ENCODE measurements at regions not wholly inside any gene's neighbourhood (a gene's known extent, or its start where the extent isn't known, plus 50 kb on each side); places are given as distances from the start of the nearest gene placed in this dataset.
"Not testable (repeated sequence)": the region's sequence is repeated elsewhere in the genome, so short reads cannot be mapped to it uniquely, and the experiment has no call there.

GRCh38 chr5:85173469-85173868, 788.8 kb upstream of the EDIL3 start:
- no peak for DNase-seq

GRCh38 chr5:85182344-85182743, 797.7 kb upstream of the EDIL3 start:
- no peak for DNase-seq

GRCh38 chr5:85204289-85204688, 819.6 kb upstream of the EDIL3 start:
- DNase-seq = no peak

- no peak for DNase-seq
Observed at GRCh38 chr5:85205430-85205829, 820.8 kb upstream of the EDIL3 start.

- no peak for DNase-seq
Observed at GRCh38 chr5:85225388-85225787, 840.7 kb upstream of the EDIL3 start.

GRCh38 chr5:85249204-85249603, 864.5 kb upstream of the EDIL3 start:
- no peak for DNase-seq

GRCh38 chr5:85263125-85263524, 878.4 kb upstream of the EDIL3 start:
- no peak for DNase-seq

- no peak for DNase-seq
Observed at GRCh38 chr5:85266692-85267091, 882.0 kb upstream of the EDIL3 start.

GRCh38 chr5:85268194-85268593, 883.5 kb upstream of the EDIL3 start:
- no peak for DNase-seq

- no peak for DNase-seq
Observed at GRCh38 chr5:85278193-85278592, 893.5 kb upstream of the EDIL3 start.

GRCh38 chr5:85288914-85289313, 904.2 kb upstream of the EDIL3 start:
- no peak for DNase-seq

GRCh38 chr5:85293145-85293785, 908.6 kb upstream of the EDIL3 start:
- DNase-seq = no peak

- DNase-seq = no peak
Observed at GRCh38 chr5:85304524-85304923, 919.8 kb upstream of the EDIL3 start.

GRCh38 chr5:85305766-85306165, 921.1 kb upstream of the EDIL3 start:
- no peak for DNase-seq

- DNase-seq = no peak
Observed at GRCh38 chr5:85311536-85311935, 926.9 kb upstream of the EDIL3 start.

- no peak for DNase-seq
Observed at GRCh38 chr5:85320495-85320894, 935.8 kb upstream of the EDIL3 start.

GRCh38 chr5:85333276-85333675, 948.6 kb upstream of the EDIL3 start:
- no peak for DNase-seq

- no peak for DNase-seq
Observed at GRCh38 chr5:85337435-85337834, 952.8 kb upstream of the EDIL3 start.

- DNase-seq = no peak
Observed at GRCh38 chr5:85340790-85341189, 956.1 kb upstream of the EDIL3 start.

- DNase-seq = no peak
Observed at GRCh38 chr5:85345818-85346217, 961.1 kb upstream of the EDIL3 start.

GRCh38 chr5:85357309-85357708, 972.6 kb upstream of the EDIL3 start:
- no peak for DNase-seq

GRCh38 chr5:85375525-85375924, 990.8 kb upstream of the EDIL3 start:
- no peak for DNase-seq

- DNase-seq = no peak
Observed at GRCh38 chr5:85388770-85389169, 1004.1 kb upstream of the EDIL3 start.

GRCh38 chr5:85392309-85392708, 1007.6 kb upstream of the EDIL3 start:
- not testable (repeated sequence) for DNase-seq

GRCh38 chr5:85395526-85395925, 1010.8 kb upstream of the EDIL3 start:
- DNase-seq = no peak

GRCh38 chr5:85397451-85397850, 1012.8 kb upstream of the EDIL3 start:
- no peak for DNase-seq

Measured in Kasumi-1 (cell line).